WI38 (cell line): ENCODE measurements at regions not wholly inside any gene's neighbourhood (a gene's known extent, or its start where the extent isn't known, plus 50 kb on each side); places are given as distances from the start of the nearest gene placed in this dataset.

Source experiments
- H3K4me3 ChIP-seq: 2 replicates; pipeline ENCODE4 v1.5.1; 2011; ENCODE audit warnings: low read depth, mild to moderate bottlenecking, control low read depth, low read length
- CTCF ChIP-seq: IDR thresholded peaks from 2 replicates; pipeline ENCODE4 v1.5.1; 2012; ENCODE audit warnings: low read depth, mild to moderate bottlenecking, control low read depth, low read length

- H3K4me3 ChIP-seq: no peak overlapping the region
- TF ChIP-seq CTCF: no peak
Observed at GRCh38 chr22:48181263-48181955, 1419.0 kb downstream of the TBC1D22A start.

- TF ChIP-seq CTCF: no peak
Observed at GRCh38 chr22:48180631-48181030, 1418.2 kb downstream of the TBC1D22A start.

GRCh38 chr22:48179571-48180546, 1417.4 kb downstream of the TBC1D22A start:
- H3K4me3 ChIP-seq: no peak overlapping the region
- no peak for TF ChIP-seq CTCF

More at GRCh38 chr22:48180631-48181030, 1418.2 kb downstream of the TBC1D22A start:
- H3K4me3 ChIP-seq: no peak overlapping the region

- no peak overlapping the region for H3K4me3 ChIP-seq
- no peak for TF ChIP-seq CTCF
Observed at GRCh38 chr22:48178536-48178935, 1416.1 kb downstream of the TBC1D22A start.

- no peak overlapping the region for H3K4me3 ChIP-seq
- TF ChIP-seq CTCF: no peak
Observed at GRCh38 chr22:48177631-48178030, 1415.2 kb downstream of the TBC1D22A start.

- H3K4me3 ChIP-seq: no peak overlapping the region
- no peak for TF ChIP-seq CTCF
Observed at GRCh38 chr22:48175721-48176120, 1413.3 kb downstream of the TBC1D22A start.

- TF ChIP-seq CTCF: no peak
Observed at GRCh38 chr22:48173773-48174160, 1411.3 kb downstream of the TBC1D22A start.

More at GRCh38 chr22:48173773-48174160, 1411.3 kb downstream of the TBC1D22A start:
- no peak overlapping the region for H3K4me3 ChIP-seq
